GM13977 (cell line): ENCODE measurements at regions not wholly inside any gene's neighbourhood (a gene's known extent, or its start where the extent isn't known, plus 50 kb on each side); places are given as distances from the start of the nearest gene placed in this dataset.
"Not testable (repeated sequence)": the region's sequence is repeated elsewhere in the genome, so short reads cannot be mapped to it uniquely, and the experiment has no call there.

Experiments
- DNase-seq: peaks from one replicate; pipeline ENCODE4 v3.0.0; 2012; ENCODE audit warnings: low spot score
- in situ Hi-C: fragments of 300-500 bp; cut with MboI; formaldehyde crosslinking; loops from one replicate; pipeline ENCODE4 v1.12.0; 2022; ENCODE audit warnings: low sequenced_read_pairs, low pct_unique_long_range_greater_than_20kb, mixed read lengths, inconsistent platforms; ENCODE audit not compliant: unreplicated experiment
- TF ChIP-seq, protein P1 (sequence below): IDR thresholded peaks from 2 replicates; pipeline ENCODE4 v1.5.1; 2012; ENCODE audit warnings: mild to moderate bottlenecking, control low read depth; ENCODE audit not compliant: insufficient read depth; ENCODE audit errors: extremely low read depth, missing control alignments

DNA sequence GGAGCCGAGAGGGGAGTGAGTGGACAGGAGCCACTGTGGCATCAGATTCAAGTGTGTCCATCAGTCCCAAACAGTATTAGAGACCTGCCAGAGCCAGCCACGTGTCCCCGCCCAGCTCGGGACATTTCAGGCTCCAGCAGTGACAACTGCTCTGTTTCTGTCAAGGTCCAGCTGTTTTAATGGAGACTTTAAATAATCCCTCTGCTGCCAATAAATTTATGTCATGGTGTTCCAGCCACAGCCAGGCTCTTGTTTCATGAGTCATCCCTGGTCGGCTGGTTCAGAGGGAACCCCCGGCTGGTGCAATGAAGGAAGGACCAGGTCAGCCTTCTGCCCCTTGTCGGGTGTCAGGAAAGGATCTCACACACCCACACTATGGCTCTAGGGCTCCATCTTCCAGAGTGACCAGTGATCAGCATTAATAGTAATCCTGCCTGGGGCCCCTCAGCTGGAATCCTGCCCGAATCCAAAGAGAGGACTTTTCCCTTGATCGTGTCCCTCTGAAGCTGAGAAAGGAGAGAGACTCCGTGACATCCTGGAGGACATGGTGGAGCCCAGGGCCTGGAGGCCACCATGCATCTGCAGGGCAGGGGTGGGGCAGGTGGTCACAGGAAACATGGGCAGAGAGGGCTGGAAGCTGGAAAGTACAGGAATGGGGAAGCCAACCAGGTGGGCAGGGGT is 197.3 kb downstream of the MATN1 start:
- TF ChIP-seq, protein P1, sequence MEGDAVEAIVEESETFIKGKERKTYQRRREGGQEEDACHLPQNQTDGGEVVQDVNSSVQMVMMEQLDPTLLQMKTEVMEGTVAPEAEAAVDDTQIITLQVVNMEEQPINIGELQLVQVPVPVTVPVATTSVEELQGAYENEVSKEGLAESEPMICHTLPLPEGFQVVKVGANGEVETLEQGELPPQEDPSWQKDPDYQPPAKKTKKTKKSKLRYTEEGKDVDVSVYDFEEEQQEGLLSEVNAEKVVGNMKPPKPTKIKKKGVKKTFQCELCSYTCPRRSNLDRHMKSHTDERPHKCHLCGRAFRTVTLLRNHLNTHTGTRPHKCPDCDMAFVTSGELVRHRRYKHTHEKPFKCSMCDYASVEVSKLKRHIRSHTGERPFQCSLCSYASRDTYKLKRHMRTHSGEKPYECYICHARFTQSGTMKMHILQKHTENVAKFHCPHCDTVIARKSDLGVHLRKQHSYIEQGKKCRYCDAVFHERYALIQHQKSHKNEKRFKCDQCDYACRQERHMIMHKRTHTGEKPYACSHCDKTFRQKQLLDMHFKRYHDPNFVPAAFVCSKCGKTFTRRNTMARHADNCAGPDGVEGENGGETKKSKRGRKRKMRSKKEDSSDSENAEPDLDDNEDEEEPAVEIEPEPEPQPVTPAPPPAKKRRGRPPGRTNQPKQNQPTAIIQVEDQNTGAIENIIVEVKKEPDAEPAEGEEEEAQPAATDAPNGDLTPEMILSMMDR = no peak
- no peak for DNase-seq
- in situ Hi-C loops = no loop called here

DNA sequence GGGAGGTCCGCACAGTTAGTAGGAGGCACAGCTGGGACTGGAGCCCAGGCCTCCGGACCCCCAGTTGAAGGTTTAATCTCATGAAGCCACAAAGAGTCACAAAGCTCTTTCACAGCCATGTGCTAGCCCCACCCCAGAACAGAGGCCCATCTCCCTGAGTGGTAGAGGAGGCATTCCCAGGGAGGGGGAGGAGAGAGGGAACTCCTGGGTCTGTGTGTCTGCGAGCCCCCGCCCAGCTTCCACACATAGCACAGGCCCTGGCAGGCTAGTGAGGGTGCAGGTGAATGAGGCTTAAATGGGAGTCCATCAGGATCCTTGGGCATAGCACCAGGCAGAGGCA is 197.8 kb downstream of the MATN1 start:
- in situ Hi-C loops = no loop called here
- no peak for DNase-seq
- TF ChIP-seq, protein P1 = no peak

DNA sequence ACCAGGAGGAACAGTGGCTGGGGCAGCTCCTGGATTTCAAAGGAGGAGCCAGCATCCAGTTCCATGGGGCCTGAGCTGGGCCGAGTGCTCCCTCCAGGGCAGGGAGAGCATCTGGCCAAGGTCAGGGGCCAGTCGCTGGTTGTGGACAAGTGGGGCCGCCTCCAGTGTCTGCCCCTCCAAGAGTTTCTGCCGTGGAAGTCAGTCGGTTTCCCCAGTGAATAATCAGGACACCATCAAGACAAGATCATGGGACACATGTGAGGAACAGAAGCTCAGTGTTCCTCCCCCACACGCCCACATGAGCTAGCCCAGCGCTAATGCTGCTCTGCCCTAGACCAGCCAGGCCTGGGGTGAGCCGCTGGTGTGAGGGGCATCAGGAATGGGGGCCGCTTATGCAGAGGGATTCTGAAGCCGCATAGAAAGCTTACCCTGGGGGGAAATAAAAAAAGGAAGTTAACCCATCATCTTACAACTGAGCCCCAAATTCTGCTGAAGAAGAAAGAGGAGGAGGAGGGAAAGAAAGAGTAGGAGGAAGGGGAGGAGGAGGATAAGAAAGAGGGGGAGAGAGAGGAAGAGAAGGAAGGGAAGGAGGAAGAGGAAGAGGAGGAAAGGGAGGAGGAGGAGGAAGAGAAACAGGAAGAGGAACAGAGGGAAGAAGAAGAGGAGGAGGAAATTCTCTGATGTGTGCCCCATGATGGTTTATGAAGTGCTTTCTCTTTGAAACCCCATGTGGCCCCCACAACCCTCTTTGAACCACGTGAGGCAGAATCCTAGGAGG is 198.4 kb downstream of the MATN1 start:
- DNase-seq = no peak
- in situ Hi-C loops = no loop called here
- TF ChIP-seq, protein P1 = no peak

DNA sequence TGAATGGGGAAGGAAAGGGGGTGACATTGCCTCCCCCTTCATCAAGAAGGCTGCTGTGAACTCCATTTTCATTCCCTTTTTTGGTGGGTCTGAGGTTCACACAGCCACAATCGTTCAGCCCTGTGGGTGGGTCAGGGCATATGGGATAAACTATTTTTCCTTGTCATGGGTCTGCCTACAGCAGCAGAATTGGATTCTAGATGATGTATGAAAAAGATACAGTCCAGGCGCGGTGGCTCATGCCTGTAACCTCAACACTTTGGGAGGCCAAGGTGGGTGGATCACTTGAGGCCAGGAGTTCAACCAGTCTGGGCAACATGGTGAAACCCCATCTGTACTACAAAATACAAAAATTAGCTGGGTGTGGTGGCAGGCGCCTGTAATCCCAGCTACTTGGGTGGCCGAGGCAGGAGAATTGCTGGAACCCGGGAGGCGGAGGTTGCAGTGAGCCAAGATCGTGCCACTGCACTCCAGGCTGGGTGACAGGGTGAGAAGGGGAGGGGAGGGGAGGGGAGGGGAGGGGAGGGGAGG is 199.3 kb downstream of the MATN1 start:
- DNase-seq, in situ Hi-C loops: not testable (repeated sequence)

DNA sequence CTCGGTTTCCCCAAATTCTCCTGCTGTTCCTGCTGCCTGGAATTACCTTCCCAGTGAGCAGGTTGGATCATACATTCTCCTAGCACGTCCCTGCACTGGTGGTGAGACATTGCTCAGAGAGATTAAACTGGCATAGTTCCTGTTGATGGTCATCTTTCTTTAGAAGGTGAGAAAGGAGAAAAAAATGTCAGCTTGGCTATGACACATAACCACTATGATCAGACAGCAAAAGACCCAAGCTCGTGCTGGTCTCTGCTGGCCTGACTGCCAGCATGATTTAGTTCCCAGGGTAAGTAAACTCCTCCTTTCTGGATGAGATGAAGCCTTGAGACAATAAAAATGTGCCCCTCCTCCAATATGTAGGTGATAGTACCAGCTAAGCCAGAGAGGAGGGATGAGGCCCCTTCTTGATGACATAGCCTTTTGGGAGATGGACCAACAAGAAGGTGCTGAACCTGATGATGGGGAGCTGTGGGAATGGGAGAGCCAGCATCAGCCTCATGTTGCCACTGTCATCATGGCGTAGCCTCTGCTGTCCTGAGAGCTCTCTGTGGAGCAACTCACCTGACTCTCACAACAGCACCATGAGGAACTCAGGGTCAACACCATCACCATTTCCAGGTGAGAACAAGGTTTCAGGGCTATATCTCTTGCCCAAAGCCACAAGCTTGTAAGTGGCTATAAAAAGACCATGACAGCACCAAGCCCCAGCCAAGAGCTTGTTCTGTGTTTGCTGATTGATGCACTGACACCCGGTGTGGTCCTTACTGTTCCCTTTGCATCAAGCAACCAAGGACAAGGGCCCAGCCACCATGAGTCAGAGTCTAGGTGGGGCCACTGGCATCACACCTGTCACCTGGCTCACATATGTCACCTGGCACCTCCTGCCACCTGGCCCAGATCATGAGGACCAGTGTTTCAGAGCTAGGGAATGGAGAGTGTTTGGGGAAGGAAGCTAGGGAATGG is 200.0 kb downstream of the MATN1 start:
- DNase-seq = no peak
- TF ChIP-seq, protein P1 = no peak
- in situ Hi-C loops = no loop called here

DNA sequence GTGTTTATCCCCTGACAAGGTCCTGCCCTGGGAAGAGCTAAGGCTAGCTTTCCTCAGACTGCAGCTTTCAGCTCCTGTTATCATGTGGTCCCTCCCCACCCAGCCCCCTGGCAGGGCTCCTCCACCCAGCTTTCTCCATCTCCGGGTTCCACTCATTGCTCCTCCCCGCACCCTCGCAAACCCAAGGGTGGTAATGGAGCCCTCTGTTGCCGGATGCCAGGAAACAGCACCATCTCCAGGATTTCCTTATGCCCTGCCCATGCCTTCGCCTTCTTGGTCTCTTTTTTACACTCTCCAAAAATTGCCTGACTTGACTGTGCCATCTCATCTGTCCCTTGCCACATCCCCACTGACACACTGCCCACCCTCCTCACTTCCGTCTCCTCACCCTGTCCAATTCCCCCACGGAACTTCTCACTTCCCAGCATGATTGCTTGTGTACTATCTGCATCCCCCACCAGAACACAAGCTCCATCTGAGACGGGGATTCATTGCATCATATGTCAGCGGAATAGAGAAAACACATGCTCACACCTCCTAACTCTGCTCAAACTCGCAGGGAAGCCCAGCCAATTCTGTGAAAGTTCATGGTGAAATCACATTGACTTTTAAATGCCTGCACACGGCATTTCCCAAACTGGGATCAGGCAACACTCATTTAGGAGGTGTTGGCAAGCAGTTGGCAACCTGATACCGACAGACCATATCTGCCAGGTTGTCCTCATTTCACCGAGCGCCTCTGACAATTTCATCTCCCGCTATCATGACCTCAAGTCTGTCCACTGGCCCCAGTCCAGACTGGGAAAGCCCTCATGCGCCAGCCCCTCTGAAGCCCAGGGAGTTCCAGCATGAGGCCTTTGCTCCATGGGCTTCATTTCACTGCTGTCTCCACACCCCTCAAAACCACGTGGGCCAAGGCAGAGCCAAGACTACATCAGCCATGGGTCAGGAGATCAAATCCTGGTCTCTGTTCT is 201.1 kb downstream of the MATN1 start:
- TF ChIP-seq, protein P1 = no peak
- in situ Hi-C loops = no loop called here
- DNase-seq = no peak
